MCF 10A (cell line): ENCODE measurements at regions not wholly inside any gene's neighbourhood (a gene's known extent, or its start where the extent isn't known, plus 50 kb on each side); places are given as distances from the start of the nearest gene placed in this dataset.

ENCODE experiments used
- BruUV-seq: library from RNA; stranded (reverse); fragments of 400-500 nt; replicated peaks from 2 replicates; lab custom pipeline; 2021; lab: Mats Ljungman, UMichigan
- CTCF ChIA-PET: fragments of 300-600 bp; sonication (Branson Sonifier 250); formaldehyde crosslinking; extraction: SDS; loops from one replicate; lab custom pipeline; 2021; ENCODE audit warnings: antibody characterized with exemption, inconsistent platforms; lab: Yijun Ruan, JAX
- POLR2A ChIA-PET: fragments of 300-600, 350-650 bp; sonication (Branson Sonifier 250); formaldehyde crosslinking; extraction: SDS; loops from one replicate; lab custom pipeline; 2020; ENCODE audit warnings: antibody characterized with exemption, inconsistent platforms; lab: Yijun Ruan, JAX
- DNase-seq: peaks from one replicate; pipeline ENCODE4 v3.0.0-alpha.2; 2018; ENCODE audit not compliant: unreplicated experiment
- H3K27ac Mint-ChIP-seq: one replicate; pipeline ENCODE4 v1.8.0; 2022; ENCODE audit warnings: mild to moderate bottlenecking, low read depth, mixed read lengths; ENCODE audit not compliant: unreplicated experiment
- H3K27me3 Mint-ChIP-seq: one replicate; pipeline ENCODE4 v1.8.0; 2022; ENCODE audit warnings: mixed read lengths; ENCODE audit not compliant: insufficient read depth, unreplicated experiment
- H3K36me3 Mint-ChIP-seq: one replicate; pipeline ENCODE4 v1.8.0; 2022; ENCODE audit warnings: mild to moderate bottlenecking, moderate library complexity, mixed read lengths; ENCODE audit not compliant: insufficient read depth, unreplicated experiment
- H3K4me1 Mint-ChIP-seq: one replicate; pipeline ENCODE4 v1.8.0; 2022; ENCODE audit warnings: mixed read lengths; ENCODE audit not compliant: insufficient read depth, unreplicated experiment
- H3K4me3 Mint-ChIP-seq: one replicate; pipeline ENCODE4 v1.8.0; 2022; ENCODE audit warnings: mild to moderate bottlenecking, moderate library complexity, mixed read lengths; ENCODE audit not compliant: unreplicated experiment
- H3K9me3 Mint-ChIP-seq: one replicate; pipeline ENCODE4 v1.8.0; 2022; ENCODE audit warnings: mixed read lengths; ENCODE audit not compliant: unreplicated experiment
- CTCF ChIP-seq: fragments of 200-600 bp; IDR thresholded peaks from one replicate; pipeline ENCODE4 v1.8.0; 2022; ENCODE audit warnings: antibody characterized with exemption, mild to moderate bottlenecking; ENCODE audit not compliant: unreplicated experiment
- intact Hi-C: fragments of 100-400 bp; cut with micrococcal nuclease; formaldehyde crosslinking; loops from 2 replicates; pipeline ENCODE4 v1.14.1; 2022

DNA sequence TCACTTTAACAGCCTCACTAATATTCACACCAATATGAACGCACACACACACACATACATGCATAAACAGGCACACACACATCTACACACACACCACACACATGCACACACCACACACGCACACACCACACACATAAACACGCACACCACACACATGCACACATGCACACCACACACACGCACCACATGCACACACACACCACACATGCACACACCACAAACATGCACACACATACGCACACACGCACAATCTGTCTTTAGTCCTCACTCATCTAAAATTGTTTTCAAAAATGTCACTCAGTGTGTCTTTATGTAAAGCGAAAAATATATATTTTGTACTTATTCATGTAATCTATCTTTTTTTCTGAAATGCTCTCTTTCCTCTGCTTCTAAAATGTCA lies 158.1 kb upstream of the SGCG start:
- DNase-seq = no peak
- H3K4me1 Mint-ChIP-seq = peaks cover 18% of the 10 kb centered on the region
- no peak overlapping the region for H3K27ac Mint-ChIP-seq
- no peaks in the 10 kb centered on the region for H3K9me3 Mint-ChIP-seq
- ChIA-PET CTCF (interaction anchor here (0.7 kb wide), 1 partner anchor 1158 kb away, joined by 4 read pairs; no protein-coding TSS in a partner anchor), POLR2A (no interaction called here)
- intact Hi-C loops = loop anchor here (5.0 kb wide), 1 partner anchor 155 kb away; no protein-coding TSS in a partner anchor
- H3K4me3 Mint-ChIP-seq = no peak overlapping the region
- H3K36me3 Mint-ChIP-seq = no peaks in the 10 kb centered on the region
- no TSS peak for BruUV-seq
- TF ChIP-seq CTCF = no peak
- no peaks in the 10 kb centered on the region for H3K27me3 Mint-ChIP-seq

GRCh38 chr13:23025864-23026608 lies 154.7 kb upstream of the SGCG start:
- TSS peak; percentile 62 for BruUV-seq
- peaks cover 13% of the 10 kb centered on the region for H3K4me1 Mint-ChIP-seq
- peak overlapping the region; percentile 93 for H3K27ac Mint-ChIP-seq
- ChIA-PET CTCF (interaction anchor here (0.6 to 2.0 kb wide), 6 partner anchors 61 to 1697 kb away, joined by 3 to 7 read pairs (median 4); no protein-coding TSS in a partner anchor), POLR2A (no interaction called here)
- H3K9me3 Mint-ChIP-seq = no peaks in the 10 kb centered on the region
- intact Hi-C loops = no loop called here
- no peaks in the 10 kb centered on the region for H3K27me3 Mint-ChIP-seq
- no peak for TF ChIP-seq CTCF
- no peaks in the 10 kb centered on the region for H3K36me3 Mint-ChIP-seq
- DNase-seq = peak; percentile 3
- H3K4me3 Mint-ChIP-seq = peak overlapping the region; percentile 46

DNA sequence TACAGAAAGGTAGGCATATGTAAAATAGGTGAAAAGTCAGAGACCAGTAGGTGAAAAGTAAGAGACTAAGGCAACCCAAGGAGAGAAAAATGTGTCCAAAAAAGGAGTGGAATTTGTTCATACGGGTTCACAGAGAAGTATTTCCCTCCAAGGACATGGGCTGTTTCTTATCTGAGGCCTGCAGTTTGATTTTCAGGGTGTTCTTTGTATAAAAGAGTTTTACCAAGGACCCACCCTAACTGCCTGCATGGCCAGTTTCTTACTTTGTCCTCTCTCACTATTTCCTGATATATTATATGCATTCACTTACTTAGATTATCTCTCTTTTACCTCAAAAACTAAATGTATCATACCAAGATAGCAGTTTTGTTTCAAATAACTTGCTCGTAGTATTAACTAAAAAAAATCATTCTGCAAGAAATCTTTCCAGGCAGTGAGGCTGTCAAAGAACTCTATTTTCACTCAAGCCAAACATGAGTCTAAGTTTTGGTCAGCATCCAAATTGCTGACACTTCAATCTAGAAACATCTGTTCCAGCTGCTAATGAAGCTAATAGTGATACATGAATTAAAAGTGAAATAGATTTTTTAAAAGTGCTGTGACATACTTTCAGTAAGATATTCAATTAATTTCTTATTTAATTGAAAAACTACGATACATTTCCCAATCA lies 141.4 kb upstream of the SGCG start:
- DNase-seq = no peak
- no peak for TF ChIP-seq CTCF
- Mint-ChIP-seq H3K4me3 (no peak overlapping the region), H3K36me3 (no peaks in the 10 kb centered on the region), H3K27ac (no peak overlapping the region), H3K9me3 (no peaks in the 10 kb centered on the region), H3K27me3 (no peaks in the 10 kb centered on the region), H3K4me1 (no peaks in the 10 kb centered on the region)
- intact Hi-C loops = no loop called here
- CTCF ChIA-PET = interaction anchor here (0.6 kb wide), 1 partner anchor 1414 kb away, joined by 3 read pairs; no protein-coding TSS in a partner anchor
- POLR2A ChIA-PET = no interaction called here
- no TSS peak for BruUV-seq

DNA sequence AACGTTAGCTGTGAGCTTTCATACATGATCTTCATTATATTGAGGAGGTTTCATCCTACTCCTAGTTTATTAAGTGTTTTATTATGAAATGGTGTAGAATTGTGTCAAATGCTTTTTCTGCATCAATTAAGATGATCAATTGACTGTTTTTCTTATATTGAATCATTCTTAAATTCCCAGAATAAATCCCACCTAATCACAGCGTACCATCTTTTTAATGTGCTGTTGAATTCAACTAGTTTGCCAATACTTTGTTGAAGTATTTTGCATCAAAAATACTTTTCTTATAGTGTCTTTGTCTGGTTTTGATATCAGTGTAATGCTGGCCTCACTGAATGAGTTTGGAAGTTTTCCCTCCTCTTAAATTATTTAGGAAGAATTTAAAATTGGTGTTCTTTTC lies 138.6 kb upstream of the SGCG start:
- H3K27ac Mint-ChIP-seq = no peak overlapping the region
- intact Hi-C loops = no loop called here
- no TSS peak for BruUV-seq
- ChIA-PET CTCF (no interaction called here), POLR2A (no interaction called here)
- DNase-seq = no peak
- H3K9me3 Mint-ChIP-seq = peaks cover 6% of the 10 kb centered on the region
- H3K27me3 Mint-ChIP-seq = no peaks in the 10 kb centered on the region
- no peak for TF ChIP-seq CTCF
- H3K4me3 Mint-ChIP-seq = no peak overlapping the region
- H3K4me1 Mint-ChIP-seq = no peaks in the 10 kb centered on the region
- no peaks in the 10 kb centered on the region for H3K36me3 Mint-ChIP-seq
